Fibroblast of lung (primary cell): ENCODE measurements at regions not wholly inside any gene's neighbourhood (a gene's known extent, or its start where the extent isn't known, plus 50 kb on each side); places are given as distances from the start of the nearest gene placed in this dataset.

Source experiments
- DNase-seq, 2 donors: peaks; one replicate each; pipeline versions ENCODE4 v3.0.0 to v3.0.0-alpha.2; 2010; ENCODE audit warnings: low read depth in 2 of 2
- H2AFZ ChIP-seq: 2 replicates; pipeline ENCODE4 v1.5.1; 2012; ENCODE audit warnings: low read length, control low read depth, inconsistent platforms
- H3K27ac ChIP-seq: 2 replicates; pipeline ENCODE4 v1.5.1; 2011; ENCODE audit warnings: low read length, control low read depth; ENCODE audit not compliant: insufficient read depth
- H3K27me3 ChIP-seq: 2 replicates; pipeline ENCODE4 v1.5.1; 2011; ENCODE audit warnings: mild to moderate bottlenecking, low read length; ENCODE audit not compliant: control insufficient read depth, insufficient read depth
- H3K36me3 ChIP-seq: 2 replicates; pipeline ENCODE4 v1.5.1; 2011; ENCODE audit warnings: low read length; ENCODE audit not compliant: control insufficient read depth, insufficient read depth
- H3K4me1 ChIP-seq: 2 replicates; pipeline ENCODE4 v1.5.1; 2011; ENCODE audit warnings: low read length; ENCODE audit not compliant: control insufficient read depth, insufficient read depth; ENCODE audit errors: extremely low read depth
- H3K4me2 ChIP-seq: 2 replicates; pipeline ENCODE4 v1.5.1; 2011; ENCODE audit warnings: low read length, control low read depth; ENCODE audit not compliant: insufficient read depth; ENCODE audit errors: extremely low read depth
- H3K4me3 ChIP-seq, 4 experiments: fragments of 200-600 bp in 1 of 4; sonication (generic) in 1 of 4; replicated peaks in 1 of 4; 2 replicates each; pipeline ENCODE4 v1.5.1; 2011 to 2016; ENCODE audit warnings: low read length in 4 of 4, low read depth in 3 of 4, mild to moderate bottlenecking in 3 of 4, control low read depth in 2 of 4, inconsistent platforms in 1 of 4, mixed read lengths in 1 of 4; ENCODE audit not compliant: insufficient read depth in 1 of 4; ENCODE audit errors: control extremely low read depth in 1 of 4
- H3K79me2 ChIP-seq: 2 replicates; pipeline ENCODE4 v1.5.1; 2012; ENCODE audit warnings: mild to moderate bottlenecking, low read length, inconsistent platforms; ENCODE audit not compliant: control insufficient read depth, insufficient read depth
- H3K9ac ChIP-seq: 2 replicates; pipeline ENCODE4 v1.5.1; 2011; ENCODE audit warnings: mild to moderate bottlenecking, low read length, control low read depth; ENCODE audit not compliant: insufficient read depth
- H3K9me3 ChIP-seq: 2 replicates; pipeline ENCODE4 v1.5.1; 2012; ENCODE audit warnings: low read depth, low read length; ENCODE audit not compliant: control insufficient read depth, insufficient read depth
- H4K20me1 ChIP-seq: 2 replicates; pipeline ENCODE4 v1.5.1; 2011; ENCODE audit warnings: low read length; ENCODE audit not compliant: control insufficient read depth, insufficient read depth; ENCODE audit errors: extremely low read depth
- CTCF ChIP-seq, 2 donors: IDR thresholded peaks in 1 of 2; conservative IDR thresholded peaks in 1 of 2; 1 replicate in 1 of 2; 2 replicates in 1 of 2; pipeline ENCODE4 v1.5.1; 2011 to 2012; ENCODE audit warnings: low read length in 2 of 2, control low read depth in 1 of 2, inconsistent platforms in 1 of 2, low read depth in 1 of 2, mild to moderate bottlenecking in 1 of 2
- EZH2 ChIP-seq: IDR thresholded peaks from 2 replicates; pipeline ENCODE4 v1.5.1; 2012; ENCODE audit warnings: low read length, control low read depth, mild to moderate bottlenecking; ENCODE audit errors: missing control alignments

- TF ChIP-seq EZH2 = no peak
- TF ChIP-seq CTCF (conservative IDR thresholded peaks at IDR 0.05 in 1 of 2, IDR thresholded peaks at IDR 0.05 in 1 of 2; ENCODE audit: low read depth in 1 of 2, low read length in 2 of 2) = no peak
- Histone ChIP-seq H3K4me3 (no peak overlapping the region), H3K9ac (no peak overlapping the region), H3K4me1 (peaks cover 2% of the 10 kb centered on the region), H4K20me1 (no peaks in the 10 kb centered on the region), H3K27me3 (no peaks in the 10 kb centered on the region), H3K4me2 (no peak overlapping the region), H3K9me3 (no peaks in the 10 kb centered on the region), H3K36me3 (no peaks in the 10 kb centered on the region), H3K27ac (no peak overlapping the region), H2AFZ (no peak overlapping the region), H3K79me2 (no peaks in the 10 kb centered on the region)
- no peak for DNase-seq
Observed at GRCh38 chr7:84908196-84908793, 278.6 kb downstream of the SEMA3D start.

- Histone ChIP-seq H3K4me1 (no peaks in the 10 kb centered on the region), H3K79me2 (no peaks in the 10 kb centered on the region), H4K20me1 (no peaks in the 10 kb centered on the region), H3K4me3 (no peak overlapping the region), H3K27ac (no peak overlapping the region), H3K9me3 (no peaks in the 10 kb centered on the region), H3K36me3 (no peaks in the 10 kb centered on the region), H3K4me2 (no peak overlapping the region), H3K27me3 (no peaks in the 10 kb centered on the region), H2AFZ (no peak overlapping the region), H3K9ac (no peak overlapping the region)
- no peak for DNase-seq
- TF ChIP-seq CTCF (conservative IDR thresholded peaks at IDR 0.05 in 1 of 2, IDR thresholded peaks at IDR 0.05 in 1 of 2; ENCODE audit: low read depth in 1 of 2, low read length in 2 of 2) = no peak
- no peak for TF ChIP-seq EZH2
Observed at GRCh38 chr7:84906889-84907288, 280.0 kb downstream of the SEMA3D start.

GRCh38 chr7:84904561-84904960 is 282.3 kb downstream of the SEMA3D start:
- no peak for DNase-seq
- TF ChIP-seq CTCF (conservative IDR thresholded peaks at IDR 0.05 in 1 of 2, IDR thresholded peaks at IDR 0.05 in 1 of 2; ENCODE audit: low read depth in 1 of 2, low read length in 2 of 2) (no peak), EZH2 (no peak)

More at GRCh38 chr7:84904561-84904960, 282.3 kb downstream of the SEMA3D start:
- no peak overlapping the region for H3K27ac ChIP-seq
- H3K9ac ChIP-seq = no peak overlapping the region
- no peak overlapping the region for H2AFZ ChIP-seq
- H3K4me1 ChIP-seq = no peaks in the 10 kb centered on the region
- no peaks in the 10 kb centered on the region for H3K36me3 ChIP-seq
- no peaks in the 10 kb centered on the region for H3K79me2 ChIP-seq
- no peak overlapping the region for H3K4me2 ChIP-seq
- H3K4me3 ChIP-seq = no peak overlapping the region
- H4K20me1 ChIP-seq = no peaks in the 10 kb centered on the region
- H3K9me3 ChIP-seq = no peaks in the 10 kb centered on the region
- no peaks in the 10 kb centered on the region for H3K27me3 ChIP-seq
